NCI-H460 (cell line): ENCODE measurements at regions not wholly inside any gene's neighbourhood (a gene's known extent, or its start where the extent isn't known, plus 50 kb on each side); places are given as distances from the start of the nearest gene placed in this dataset.
"Not testable (repeated sequence)": the region's sequence is repeated elsewhere in the genome, so short reads cannot be mapped to it uniquely, and the experiment has no call there.

ENCODE experiments used
- DNase-seq: peaks from one replicate; pipeline ENCODE4 v3.0.0-alpha.2; 2016; ENCODE audit warnings: low read depth; ENCODE audit errors: extremely low read depth

DNA sequence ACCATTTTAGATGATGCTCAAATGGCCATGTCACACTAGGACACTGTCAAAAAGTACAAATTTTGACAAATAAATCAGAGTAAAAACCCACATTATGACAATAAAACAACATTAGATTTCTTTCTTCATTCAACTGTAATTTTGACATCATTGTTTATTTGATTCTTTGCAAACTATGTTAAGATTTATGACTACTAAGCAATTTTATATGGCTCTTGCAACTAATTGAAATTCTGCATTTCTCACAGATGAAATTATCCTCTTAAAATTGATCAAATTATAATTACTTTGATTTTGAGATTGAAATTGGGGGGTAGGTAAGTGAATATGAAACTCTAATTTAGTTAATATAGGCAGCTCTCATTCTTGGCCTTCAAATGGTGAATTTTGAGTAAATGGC, 59.8 kb downstream of the ATOH1 start:
- DNase-seq: no peak

GRCh38 chr4:93888768-93889167, 60.2 kb downstream of the ATOH1 start:
- DNase-seq: no peak

DNA sequence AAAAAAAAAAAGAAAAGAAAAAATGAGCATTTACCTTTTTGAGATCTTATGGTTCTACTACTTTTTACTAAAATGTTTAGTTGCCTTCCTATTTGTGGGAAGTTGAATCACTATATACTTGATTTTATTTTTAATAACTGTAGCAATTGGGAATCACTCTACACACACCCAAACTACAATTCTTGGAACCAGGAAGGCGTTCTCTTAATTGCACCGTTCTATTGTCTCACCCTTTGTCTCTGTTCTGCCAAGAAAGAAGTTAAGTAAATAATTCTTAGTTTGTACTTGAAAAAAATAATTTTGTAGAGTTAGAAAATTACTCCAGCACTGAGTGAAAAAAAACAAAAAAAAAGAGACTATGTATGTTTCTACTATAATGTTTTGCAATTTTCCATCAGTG, 62.7 kb downstream of the ATOH1 start:
- DNase-seq: no peak

DNA sequence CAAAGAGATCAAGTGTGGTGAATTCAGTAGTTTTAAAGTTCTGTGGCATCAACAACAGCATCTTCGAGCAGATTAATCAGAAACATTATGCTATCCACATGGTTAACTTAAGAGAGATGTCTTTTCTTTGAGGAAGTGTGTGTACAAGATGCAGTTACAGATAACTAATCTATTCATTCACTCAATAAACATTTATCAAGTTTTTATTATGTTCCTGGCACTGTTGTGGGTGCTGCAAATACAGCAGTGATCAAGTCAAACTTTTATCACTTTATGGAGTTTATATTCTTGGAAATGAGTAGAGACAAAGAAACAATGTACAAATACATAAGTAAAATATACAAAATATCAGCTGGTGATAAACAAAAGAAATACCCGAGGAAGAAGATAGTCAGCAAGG, 66.4 kb downstream of the ATOH1 start:
- no peak for DNase-seq

DNA sequence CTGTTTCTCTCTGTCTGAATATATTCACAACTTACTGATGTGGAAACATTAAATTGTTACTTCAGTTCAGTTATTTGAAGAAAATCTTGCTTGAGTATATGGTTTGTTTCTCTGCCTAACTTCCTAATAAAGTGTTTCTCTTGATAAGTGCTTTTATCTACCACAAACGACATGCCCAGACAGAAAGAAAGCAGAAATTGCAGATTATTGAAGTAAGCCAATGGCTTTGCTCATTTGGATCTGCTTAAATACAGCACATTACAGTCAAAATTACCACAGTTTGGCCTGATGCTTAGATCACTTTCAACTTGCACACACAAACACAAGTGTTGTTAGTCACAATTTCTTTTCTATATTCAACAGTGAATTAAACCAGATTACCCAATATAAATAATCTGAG, 68.0 kb downstream of the ATOH1 start:
- no peak for DNase-seq

DNA sequence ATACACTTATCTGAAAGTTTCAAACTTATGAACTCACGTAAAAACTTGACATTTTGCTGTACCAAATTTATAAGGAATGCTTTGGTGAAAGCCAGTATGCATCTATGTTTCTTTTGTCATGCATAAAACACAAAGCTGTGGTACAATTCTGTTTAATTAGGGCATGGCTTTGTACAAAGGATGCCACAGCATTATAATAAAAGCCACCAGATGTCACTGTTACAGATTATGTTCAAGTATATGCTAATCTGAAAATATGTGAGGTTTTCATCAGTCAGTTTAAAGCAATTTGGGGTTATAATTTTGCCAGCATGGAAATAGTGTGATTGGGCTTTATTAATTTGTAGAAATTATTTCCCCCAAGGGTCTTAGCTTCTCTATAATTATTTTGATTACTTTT, 69.0 kb downstream of the ATOH1 start:
- peak; percentile 7 for DNase-seq

DNA sequence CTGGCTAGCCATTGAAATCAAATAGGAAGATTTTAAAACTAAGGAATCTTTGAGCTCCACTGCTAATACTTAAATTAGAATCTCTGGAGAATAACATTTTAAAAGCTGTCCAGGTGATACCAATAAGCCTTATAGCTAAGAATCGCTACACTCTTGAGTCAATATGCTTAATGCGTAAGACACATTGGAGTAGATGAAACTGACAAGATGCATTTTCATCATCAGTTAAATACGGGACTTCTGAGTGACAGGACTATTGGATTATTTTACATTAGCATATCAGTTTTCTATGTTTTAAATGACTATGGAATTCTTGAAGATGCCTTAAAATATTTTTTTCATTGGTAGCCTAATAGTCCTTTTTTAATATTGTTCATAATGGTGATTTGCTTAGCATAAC, 80.2 kb downstream of the ATOH1 start:
- DNase-seq: no peak

- no peak for DNase-seq
Measured at GRCh38 chr4:93911671-93912070, 83.1 kb downstream of the ATOH1 start.

GRCh38 chr4:93912146-93912545, 83.6 kb downstream of the ATOH1 start:
- no peak for DNase-seq

- DNase-seq: no peak
Measured at GRCh38 chr4:93918856-93919255, 90.3 kb downstream of the ATOH1 start.

DNA sequence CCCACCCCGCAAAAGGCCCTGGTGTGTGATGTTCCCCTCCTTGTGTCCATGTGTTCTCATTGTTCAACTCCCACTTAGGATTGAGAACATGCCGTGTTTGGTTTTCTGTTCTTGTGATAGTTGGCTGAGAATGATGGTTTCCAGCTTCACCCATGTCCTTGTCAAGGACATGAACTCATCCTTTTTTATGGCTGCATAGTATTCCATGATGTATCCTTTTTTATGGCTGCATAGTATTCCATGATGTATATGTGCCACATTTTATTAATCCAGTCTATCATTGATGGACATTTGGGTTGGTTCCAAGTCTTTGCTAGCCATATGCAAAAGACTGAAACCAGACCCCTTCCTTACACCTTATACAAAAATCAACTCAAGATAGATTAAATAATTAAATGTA, 95.0 kb downstream of the ATOH1 start:
- not testable (repeated sequence) for DNase-seq

DNA sequence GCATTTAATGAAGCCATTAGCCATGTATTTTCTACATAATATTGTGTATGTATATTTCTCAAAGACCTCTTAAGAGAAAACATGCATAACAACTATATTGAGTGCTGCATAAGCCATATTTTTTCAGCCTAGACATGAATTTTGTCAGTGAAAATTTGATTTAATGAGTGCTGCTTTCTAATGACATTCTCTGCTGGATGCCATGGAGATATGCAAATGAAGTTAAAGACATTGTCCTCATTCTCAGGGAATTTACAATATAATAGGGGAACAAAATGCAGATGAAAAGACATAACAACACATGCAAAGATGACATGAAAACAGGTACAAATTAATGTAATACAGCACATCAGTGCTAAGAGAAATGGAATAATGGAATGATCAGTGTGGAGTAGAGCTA, 118.7 kb downstream of the ATOH1 start:
- no peak for DNase-seq

DNA sequence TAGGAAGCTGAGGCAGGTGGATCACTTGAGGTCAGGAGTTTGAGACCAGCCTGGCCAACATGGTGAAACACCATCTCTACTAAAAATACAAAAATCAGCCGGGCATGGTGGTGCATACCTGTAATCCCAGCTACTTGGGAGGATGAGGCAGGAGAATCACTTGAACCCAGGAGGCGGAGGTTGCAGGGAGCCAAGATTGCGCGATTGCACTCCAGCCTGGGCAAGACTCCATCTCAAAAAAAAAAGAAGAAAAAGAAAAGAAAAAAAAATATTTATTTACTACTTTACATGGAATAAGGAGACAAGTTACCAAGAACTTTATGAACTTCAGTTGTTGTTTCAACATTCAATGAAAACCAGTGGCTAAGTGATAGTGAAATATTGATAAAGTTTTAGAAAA, 121.7 kb downstream of the ATOH1 start:
- not testable (repeated sequence) for DNase-seq

GRCh38 chr4:93957186-93957585, 128.6 kb downstream of the ATOH1 start:
- DNase-seq: no peak

DNA sequence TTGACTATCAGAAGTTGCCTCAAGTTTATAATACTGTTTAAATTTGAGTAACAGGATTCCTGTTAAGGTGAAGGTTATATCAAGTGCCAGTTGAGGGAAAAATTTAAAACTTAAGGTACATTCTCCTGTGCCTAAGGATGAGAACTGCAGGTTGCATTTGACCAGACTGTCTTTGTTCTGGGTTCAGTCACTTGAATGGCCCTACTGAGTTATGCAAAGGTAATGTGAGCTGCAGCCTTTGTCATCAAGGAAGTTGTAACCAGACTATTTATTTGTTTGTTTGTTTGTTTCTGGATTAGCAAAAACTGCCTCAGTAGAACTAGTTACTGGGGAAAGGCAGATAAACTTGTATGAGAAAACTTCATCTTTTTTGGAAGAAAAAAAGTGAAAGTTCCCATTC, 131.9 kb downstream of the ATOH1 start:
- no peak for DNase-seq

- DNase-seq: no peak
Measured at GRCh38 chr4:93960916-93961315, 132.4 kb downstream of the ATOH1 start.

- DNase-seq: no peak
Measured at GRCh38 chr4:93981594-93981993, 153.0 kb downstream of the ATOH1 start.

GRCh38 chr4:93982255-93982654, 153.7 kb downstream of the ATOH1 start:
- DNase-seq: no peak

DNA sequence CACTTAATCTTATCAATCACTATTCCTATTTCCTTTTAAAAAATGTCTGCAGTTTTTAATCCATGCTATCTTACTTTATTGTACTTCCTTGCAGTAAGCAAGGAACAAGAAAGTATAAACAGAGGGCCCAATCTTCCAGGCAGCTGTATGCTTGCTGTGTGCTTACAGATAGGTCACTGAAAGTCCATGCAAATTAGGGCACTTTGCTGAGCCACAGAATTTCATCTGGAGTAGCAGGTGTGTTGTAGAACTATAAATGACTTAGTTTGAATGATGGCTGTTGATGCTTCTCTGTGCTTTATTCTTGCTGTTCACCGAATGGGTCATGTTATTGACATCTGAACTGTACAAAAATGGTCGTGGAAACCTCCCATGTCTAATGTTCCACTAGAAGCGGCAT, 154.6 kb downstream of the ATOH1 start:
- no peak for DNase-seq

- no peak for DNase-seq
Measured at GRCh38 chr4:93994175-93994994, 165.8 kb downstream of the ATOH1 start.

DNA sequence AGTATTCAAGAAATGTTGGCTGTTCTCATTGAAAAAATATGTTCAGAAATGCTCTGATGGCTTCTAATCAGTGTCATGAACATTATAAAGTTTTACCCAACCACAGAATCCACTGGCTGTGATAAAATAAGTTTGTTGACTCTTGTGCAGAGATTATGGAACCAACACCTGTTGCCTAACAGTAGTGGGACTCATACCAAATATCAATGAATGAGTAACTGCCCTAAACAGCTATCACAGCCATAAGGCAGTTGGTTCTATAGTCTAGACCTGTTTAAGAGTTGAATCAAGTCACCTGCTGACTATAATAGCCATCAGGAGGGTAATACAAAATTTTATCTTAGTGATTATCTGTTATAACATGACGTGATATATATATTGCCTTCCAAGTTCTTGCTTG, 168.3 kb downstream of the ATOH1 start:
- no peak for DNase-seq

DNA sequence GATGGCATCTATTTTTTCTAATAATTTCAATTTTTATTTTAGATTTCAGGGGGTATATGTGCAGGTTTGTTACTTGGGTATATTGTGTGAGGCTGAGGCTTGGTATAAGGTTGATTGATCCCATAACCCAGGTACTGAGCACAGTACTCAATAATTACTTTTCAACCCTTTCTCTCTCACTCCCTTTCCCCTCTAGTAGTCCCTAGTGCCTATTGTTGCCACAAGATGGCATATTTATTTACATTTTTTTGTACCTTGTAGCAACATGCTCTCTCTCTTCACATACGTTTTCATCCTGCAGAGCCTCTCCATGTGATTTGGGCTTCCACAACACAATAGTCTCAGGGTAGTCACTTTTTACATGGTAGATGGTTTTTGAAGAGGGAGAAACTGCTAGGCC, 172.0 kb downstream of the ATOH1 start:
- DNase-seq: no peak

- no peak for DNase-seq
Measured at GRCh38 chr4:94006932-94007331, 178.4 kb downstream of the ATOH1 start.
